ENCODE measurements at regions not wholly inside any gene's neighbourhood (a gene's known extent, or its start where the extent isn't known, plus 50 kb on each side); places are given as distances from the start of the nearest gene placed in this dataset.
"Not testable (repeated sequence)": the region's sequence is repeated elsewhere in the genome, so short reads cannot be mapped to it uniquely, and the experiment has no call there.

- intact Hi-C loops (cut with DNase I); DNase-seq: not testable (repeated sequence)
Observed at GRCh38 chr1:25171013-25171412, 61.3 kb downstream of the SYF2 start.

DNA sequence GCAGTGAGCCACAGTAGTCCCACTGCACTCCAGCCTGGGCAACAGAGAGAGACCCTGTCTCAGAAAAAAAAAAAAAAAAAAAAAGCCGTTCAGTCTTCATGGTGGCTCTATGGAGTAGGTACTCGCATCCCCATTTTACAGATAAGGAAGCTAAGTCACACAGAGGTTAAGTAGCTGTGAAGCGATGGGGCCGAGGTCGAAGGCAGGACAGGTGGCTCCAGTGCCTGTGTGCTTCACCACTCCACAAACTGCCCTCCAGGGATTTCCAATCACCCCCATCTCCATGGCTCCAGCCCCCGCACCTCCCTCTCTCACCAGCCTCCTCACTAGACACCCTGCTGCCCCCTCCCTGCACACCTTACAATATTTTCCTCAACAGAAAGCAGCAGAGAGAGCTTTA is 61.9 kb downstream of the SYF2 start:
- no peak for DNase-seq
- intact Hi-C loops (cut with DNase I), result no loop called here

DNA sequence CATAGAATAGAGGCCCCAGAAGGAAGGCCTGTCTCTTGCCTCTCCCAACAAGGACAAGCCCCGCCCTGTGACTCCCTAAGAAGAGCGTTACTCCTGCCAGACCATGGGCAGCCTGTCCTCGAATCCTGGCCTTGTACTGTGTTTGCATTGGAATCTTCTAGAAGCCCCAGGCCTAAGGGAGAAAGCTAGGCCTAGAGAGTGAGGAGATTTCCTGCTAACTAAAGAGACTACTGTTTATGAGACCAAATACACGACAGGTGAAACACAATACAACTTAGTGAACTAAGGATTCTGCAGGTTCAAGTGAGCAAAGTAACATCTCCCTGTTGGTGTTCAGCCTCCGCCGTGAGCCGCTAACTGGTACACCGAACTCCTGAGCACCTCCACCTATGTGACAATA is 62.7 kb downstream of the SYF2 start:
- no peak for DNase-seq
- intact Hi-C loops (cut with DNase I), result no loop called here

DNA sequence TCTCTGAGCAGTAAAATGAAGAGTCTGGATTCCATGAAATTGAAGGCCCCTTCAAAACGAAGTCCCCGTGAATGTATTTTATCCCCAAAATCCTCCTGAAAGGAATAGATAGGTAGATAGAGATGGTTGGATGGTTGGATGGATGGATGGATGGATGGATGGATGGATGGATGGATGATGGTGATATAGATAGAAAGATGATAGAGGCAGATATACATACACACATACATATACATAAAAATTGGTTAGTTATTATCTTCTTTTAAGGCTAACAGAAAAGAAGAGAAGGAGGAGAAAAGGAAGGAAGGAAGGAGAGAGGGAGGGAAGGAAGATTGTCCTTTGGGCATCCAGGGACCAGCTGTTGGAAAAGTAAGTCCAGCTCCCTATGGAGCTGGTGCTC is 63.1 kb downstream of the SYF2 start:
- no peak for DNase-seq
- intact Hi-C loops (cut with DNase I), result no loop called here

GRCh38 chr1:25168193-25169071 is 63.9 kb downstream of the SYF2 start:
- no peak for DNase-seq
- intact Hi-C loops (cut with DNase I), result no loop called here

GRCh38 chr1:25167269-25168192 is 64.8 kb downstream of the SYF2 start:
- intact Hi-C loops (cut with DNase I), result no loop called here
- peak in 31 of 42 donors; percentile 16 to 66 (median 38) for DNase-seq

DNA sequence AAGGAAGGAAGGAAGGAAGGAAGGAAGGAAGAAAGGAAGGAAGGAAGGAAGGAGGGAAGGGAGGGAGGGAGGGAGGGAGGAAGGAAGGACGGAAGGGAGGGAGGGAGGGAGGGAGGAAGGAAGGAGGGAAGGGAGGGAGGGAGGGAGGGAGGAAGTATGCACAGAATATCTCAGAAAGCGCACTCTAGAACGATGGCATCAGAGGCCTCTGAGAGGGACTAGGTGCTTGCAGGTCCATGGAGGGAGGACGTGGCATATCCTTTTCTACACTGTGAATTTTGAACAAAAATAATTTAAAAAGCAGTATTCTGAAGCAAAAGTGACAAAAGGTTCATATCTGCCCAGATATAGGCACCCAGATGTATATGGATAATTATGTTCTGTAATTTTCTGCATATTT is 65.5 kb downstream of the SYF2 start:
- intact Hi-C loops (cut with DNase I), result no loop called here

GRCh38 chr1:25163986-25164385 is 68.3 kb downstream of the SYF2 start:
- intact Hi-C loops (cut with DNase I), result no loop called here
- DNase-seq, result no peak

More for the DNA sequence above, 65.5 kb downstream of the SYF2 start:
- DNase-seq, result no peak

DNA sequence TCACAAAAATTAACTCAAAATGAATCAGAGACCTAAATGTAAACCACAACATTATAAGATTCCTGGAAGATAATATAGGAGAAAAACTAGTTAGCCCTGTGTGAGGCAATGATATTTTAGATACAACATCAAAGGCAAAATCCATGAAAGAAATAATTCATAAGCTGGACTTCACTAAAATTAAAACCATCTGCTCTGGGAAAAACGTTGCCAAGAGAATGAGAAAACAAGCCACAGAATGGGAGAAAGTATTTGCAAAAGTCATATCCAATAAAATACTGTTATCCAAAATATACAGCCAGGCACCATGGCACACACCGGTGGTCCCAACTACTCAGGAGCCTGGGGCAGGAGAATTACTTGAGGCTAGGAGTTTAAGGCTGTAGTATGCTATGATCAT is 70.3 kb downstream of the SYF2 start:
- intact Hi-C loops (cut with DNase I), result no loop called here
- no peak for DNase-seq

DNA sequence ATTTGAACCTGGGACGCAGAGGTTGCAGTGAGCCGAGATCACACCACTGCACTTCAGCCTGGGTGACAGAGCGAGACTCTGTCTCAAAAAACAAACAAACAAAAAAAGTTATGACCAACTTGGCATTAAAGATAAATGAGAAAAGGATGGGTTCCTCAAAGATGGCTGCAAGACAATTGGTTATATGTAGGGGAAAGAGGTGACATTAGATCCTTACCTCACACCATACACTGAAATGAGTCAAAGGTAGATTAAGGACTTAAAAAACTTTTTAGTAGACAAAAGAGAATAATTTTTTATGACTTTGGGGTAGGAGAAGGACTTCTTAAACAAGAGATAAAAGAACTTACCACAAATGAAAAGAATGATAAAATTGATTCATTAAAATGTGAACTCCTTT is 74.5 kb downstream of the SYF2 start:
- intact Hi-C loops (cut with DNase I), result no loop called here
- no peak for DNase-seq

GRCh38 chr1:25150985-25151495 is 81.3 kb downstream of the SYF2 start:
- intact Hi-C loops (cut with DNase I), result no loop called here
- no peak for DNase-seq

GRCh38 chr1:25148673-25149300 is 83.5 kb downstream of the SYF2 start:
- intact Hi-C loops (cut with DNase I), result loop anchor here (10.0 kb wide), 1 partner anchor 56 kb away; no protein-coding TSS in a partner anchor
- peak in 1 of 42 donors; percentile 14 for DNase-seq

- intact Hi-C loops (cut with DNase I), result loop anchor here (10.0 kb wide), 1 partner anchor 58 kb away; no protein-coding TSS in a partner anchor
- DNase-seq, result peak in 3 of 42 donors; percentile 11 to 35 (median 28)
Observed at GRCh38 chr1:25146451-25146855, 85.8 kb downstream of the SYF2 start.

DNA sequence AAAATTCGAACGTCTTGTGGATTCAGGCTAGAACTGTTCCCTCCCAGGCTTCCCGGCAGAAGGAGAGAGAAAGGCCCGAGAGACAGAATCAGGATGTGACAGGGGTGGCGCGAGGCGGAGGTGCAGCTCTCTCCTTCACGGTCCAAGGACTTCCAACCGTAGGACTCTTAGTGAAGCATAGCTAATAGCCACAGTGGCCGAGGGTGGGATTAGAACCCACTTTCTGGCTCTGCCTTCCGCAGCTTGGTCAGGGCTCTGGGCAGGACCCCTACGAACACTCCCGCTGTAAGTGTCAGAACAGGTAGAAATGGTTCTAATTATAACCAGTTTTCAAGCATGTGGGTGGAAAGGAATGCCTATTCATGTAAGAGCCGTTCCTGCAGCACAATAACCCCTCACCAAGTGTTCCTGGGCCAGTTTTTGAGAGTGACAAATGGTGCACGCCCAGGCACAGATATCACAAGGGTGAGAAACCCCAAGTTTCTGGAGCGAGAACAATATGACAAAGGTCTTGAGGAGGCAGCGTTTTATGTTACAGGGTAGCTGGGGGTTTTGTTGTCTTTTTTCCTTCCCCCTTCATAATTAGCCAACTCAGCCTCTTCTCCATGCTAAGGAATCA is 86.4 kb downstream of the SYF2 start:
- no peak for DNase-seq
- intact Hi-C loops (cut with DNase I), result loop anchor here (10.0 kb wide), 1 partner anchor 59 kb away; no protein-coding TSS in a partner anchor

DNA sequence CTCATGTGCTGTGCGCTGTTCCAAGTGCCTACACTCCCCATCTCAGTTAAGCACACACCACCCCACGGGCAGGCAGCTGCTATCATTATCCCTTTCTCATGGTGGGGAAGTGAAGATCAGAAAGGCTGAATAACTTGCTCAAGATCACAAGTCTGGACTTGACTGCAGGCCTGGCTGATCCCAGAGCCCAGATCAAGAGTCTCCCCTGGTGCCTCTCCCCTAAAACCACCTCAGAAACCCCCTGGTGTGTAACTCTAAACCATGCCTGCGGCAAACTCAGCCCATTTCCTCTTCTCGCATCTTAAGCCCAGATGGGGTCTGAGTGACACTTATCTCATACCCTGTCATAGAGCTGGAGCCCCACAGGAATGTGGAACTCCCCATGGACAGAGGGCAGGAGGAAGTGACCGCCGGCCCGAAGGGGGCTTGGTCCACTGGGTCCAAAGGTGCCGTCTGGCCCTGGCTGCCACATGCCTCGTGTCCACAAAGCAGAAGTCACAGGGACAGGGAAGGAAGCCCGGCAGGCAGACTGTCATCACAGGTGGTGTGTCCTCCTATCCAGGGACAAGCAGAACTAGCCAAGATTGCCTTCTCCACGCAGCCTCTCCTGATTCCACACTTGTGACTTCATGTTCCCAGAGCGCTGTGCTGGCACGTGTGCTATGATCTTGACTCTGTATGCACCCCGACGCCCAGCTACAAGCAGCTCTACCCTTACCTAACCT is 92.1 kb downstream of the SYF2 start:
- intact Hi-C loops (cut with DNase I), result loop anchor here (10.0 kb wide), 1 partner anchor 65 kb away; no protein-coding TSS in a partner anchor
- peak in 10 of 42 donors; percentile 11 to 50 (median 24) for DNase-seq

DNA sequence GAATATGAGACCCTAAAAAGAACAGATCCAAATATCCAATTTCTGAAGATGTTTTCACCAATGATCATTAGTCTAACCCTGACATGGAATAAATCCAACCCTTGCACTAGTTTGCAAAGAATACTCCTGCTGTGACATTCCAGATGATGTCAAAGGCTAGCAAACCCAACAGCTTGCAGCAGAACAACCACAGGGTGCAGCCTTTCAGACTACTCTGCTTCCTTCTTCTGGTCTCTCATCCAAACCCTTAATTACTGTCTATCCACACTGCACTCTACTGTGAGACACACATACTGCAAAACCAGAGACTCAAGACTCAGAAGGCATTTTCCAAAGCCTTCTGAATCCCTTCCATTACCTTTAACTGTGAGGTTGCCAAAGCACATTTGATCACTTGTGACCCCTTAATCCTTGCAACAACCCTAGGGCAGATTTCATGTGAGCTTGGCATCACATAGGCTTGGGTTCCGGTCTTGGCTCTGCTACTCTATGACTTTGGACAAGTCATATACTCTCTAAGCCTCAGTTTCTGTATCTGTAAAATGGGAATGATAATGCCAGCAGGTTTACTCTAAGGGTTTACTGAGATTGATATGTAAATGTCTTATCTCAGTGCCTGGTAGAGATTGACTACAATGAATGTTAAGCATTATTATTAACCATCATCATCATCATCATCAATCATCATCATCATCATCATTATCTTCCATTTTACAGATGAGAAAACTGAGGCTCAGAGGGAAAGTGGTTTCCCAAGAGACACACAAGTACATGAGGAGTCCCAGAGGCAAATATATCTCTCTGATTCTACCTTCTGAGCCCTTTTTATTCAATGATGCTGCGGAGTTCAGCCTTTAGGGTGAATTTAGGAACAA is 94.5 kb downstream of the SYF2 start:
- peak in 2 of 42 donors; percentile 2 to 4 for DNase-seq
- intact Hi-C loops (cut with DNase I), result no loop called here

DNA sequence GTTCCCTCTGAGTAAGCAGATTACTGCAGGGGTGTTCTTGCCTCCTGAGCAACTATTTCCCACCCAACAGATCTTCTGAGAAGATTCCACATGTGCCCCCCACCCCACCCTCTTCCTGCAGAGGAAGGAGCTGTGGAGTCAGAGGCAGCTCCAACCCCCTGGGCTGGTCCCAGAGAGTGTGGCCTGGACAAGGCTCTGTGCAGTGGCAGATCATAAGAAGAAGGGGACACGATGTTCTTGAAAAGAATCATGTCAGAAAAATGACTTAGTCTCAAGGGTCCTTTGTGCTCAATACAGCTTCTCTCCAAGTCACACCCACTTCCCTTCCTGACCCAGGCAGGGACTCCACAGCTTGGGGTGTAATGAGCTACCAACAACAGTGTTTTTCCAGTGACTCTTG is 95.2 kb downstream of the SYF2 start:
- peak in 2 of 42 donors; percentile 4 to 5 for DNase-seq
- intact Hi-C loops (cut with DNase I), result no loop called here

Measured in head of caudate nucleus (tissue), 42 donors.